ENCODE measurements at regions not wholly inside any gene's neighbourhood (a gene's known extent, or its start where the extent isn't known, plus 50 kb on each side); places are given as distances from the start of the nearest gene placed in this dataset.

GRCh38 chr14:71430678-71431376, 501.4 kb upstream of the RGS6 start:
- no peak overlapping the region for H4K8ac ChIP-seq (replicated peaks; ENCODE audit: insufficient read length, low read depth, low read length)
- H2AK5ac ChIP-seq (ENCODE audit: insufficient read length, low read length), result no peak overlapping the region
- Mint-ChIP-seq H3K9me3 (peaks cover 18 to 19% of the 10 kb centered on the region in 2 experiments), H3K4me1 (peaks cover 37 to 57% of the 10 kb centered on the region in 2 experiments), H3K36me3 (ENCODE audit: insufficient read depth in 1 of 3, low read depth in 3 of 3) (peaks cover 16 to 28% (median 26%) of the 10 kb centered on the region in 3 experiments), H3K27me3 (ENCODE audit: low read depth) (no peaks in the 10 kb centered on the region), H3K27ac (peak overlapping the region; percentile 13 to 97 (median 93); a peak in 6 of 7 replicates), H3K4me3 (peak overlapping the region in 1 of 2 experiments; percentile 52; a peak in 2 of 5 replicates)
- no peaks in the 10 kb centered on the region; the same call in 1 of the 2 replicates for H3K4me1 ChIP-seq (ENCODE audit: insufficient read depth, low read length)
- peak overlapping the region; percentile 47 for H3K27ac ChIP-seq (ENCODE audit: insufficient read length, low read depth, low read length)
- H3K4ac ChIP-seq (ENCODE audit: low read depth, low read length), result no peak overlapping the region
- no peak for TF ChIP-seq CTCF (conservative IDR thresholded peaks at IDR 0.05)
- H2BK120ac ChIP-seq (ENCODE audit: low read depth, low read length, poor library complexity, severe bottlenecking), result no peak overlapping the region
- H3K23me2 ChIP-seq (ENCODE audit: insufficient read length, low read depth, low read length, poor library complexity, severe bottlenecking), result no peaks in the 10 kb centered on the region
- peaks cover 6% of the 10 kb centered on the region for H3K79me1 ChIP-seq (ENCODE audit: insufficient read depth, low read depth, low read length, poor library complexity, severe bottlenecking)
- H3K9me3 ChIP-seq (ENCODE audit: control insufficient read depth, low read depth, low read length), result no peaks in the 10 kb centered on the region
- H3K79me2 ChIP-seq (ENCODE audit: insufficient read depth, low read length), result no peaks in the 10 kb centered on the region; the same call in 1 of the 2 replicates
- no peak overlapping the region for H3K9ac ChIP-seq (ENCODE audit: extremely low read depth, insufficient read length, low read length)
- H3K4me2 ChIP-seq (ENCODE audit: insufficient read depth, insufficient read length, low read length), result no peak overlapping the region
- no peak overlapping the region for H4K91ac ChIP-seq (ENCODE audit: insufficient read length, low read depth, low read length)
- H4K20me1 ChIP-seq (ENCODE audit: control insufficient read depth, insufficient read depth, insufficient read length), result no peaks in the 10 kb centered on the region
- H3K18ac ChIP-seq (ENCODE audit: insufficient read length, low read depth, low read length), result no peak overlapping the region
- H2BK5ac ChIP-seq (ENCODE audit: insufficient read length, low read length), result no peak overlapping the region
- no peak overlapping the region for H3K56ac ChIP-seq (ENCODE audit: insufficient read length, low read depth, low read length)
- no peak overlapping the region for H4K5ac ChIP-seq (ENCODE audit: insufficient read length, low read depth, low read length)
- no peak overlapping the region for H2AFZ ChIP-seq (ENCODE audit: low read length)
- no peak overlapping the region for H3T11ph ChIP-seq (ENCODE audit: low read length)
- no peak overlapping the region for H3K14ac ChIP-seq (ENCODE audit: insufficient read depth, low read length)
- DNase-seq, result no peak
- no peak overlapping the region for H2BK20ac ChIP-seq (ENCODE audit: low read depth, low read length, poor library complexity, severe bottlenecking)
- H2BK15ac ChIP-seq (ENCODE audit: low read depth, low read length), result no peak overlapping the region
- H3K23ac ChIP-seq (ENCODE audit: insufficient read length, low read depth, low read length), result no peak overlapping the region
- no CpG with 5 or more reads among the region's 3 CpGs for WGBS (ENCODE audit: extremely low coverage, insufficient read length, low lambda C conversion rate)
- H2BK12ac ChIP-seq (ENCODE audit: insufficient read length, low read depth, low read length), result no peak overlapping the region
- H3K27me3 ChIP-seq (ENCODE audit: insufficient read depth, low read length), result no peaks in the 10 kb centered on the region
